ENCODE measurements at regions not wholly inside any gene's neighbourhood (a gene's known extent, or its start where the extent isn't known, plus 50 kb on each side); places are given as distances from the start of the nearest gene placed in this dataset.
"Not testable (repeated sequence)": the region's sequence is repeated elsewhere in the genome, so short reads cannot be mapped to it uniquely, and the experiment has no call there.

DNA sequence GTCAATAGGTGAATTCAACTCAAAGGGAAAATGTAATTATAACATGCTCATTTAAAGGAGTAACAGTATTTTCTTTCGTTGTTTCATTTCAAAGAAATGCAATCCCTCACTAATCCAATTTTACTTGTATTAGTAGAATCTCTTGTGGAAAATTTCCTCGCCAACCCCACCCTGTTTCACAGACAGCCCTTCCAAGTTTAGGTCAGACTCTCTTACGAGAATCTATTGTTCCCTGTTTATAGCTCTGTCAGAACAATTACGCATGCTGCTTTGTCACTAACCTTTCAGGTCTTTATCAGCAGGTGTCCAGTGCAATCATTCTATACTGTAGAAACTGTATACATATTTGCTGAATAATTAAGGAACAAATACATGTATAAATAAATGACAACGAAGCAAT, 657.8 kb upstream of the LINC00305 start:
- Mint-ChIP-seq H3K27me3 (ENCODE audit: low read depth) (no peaks in the 10 kb centered on the region), H3K36me3 (ENCODE audit: low read depth) (no peaks in the 10 kb centered on the region), H3K4me1 (ENCODE audit: low read depth) (no peaks in the 10 kb centered on the region), H3K9me3 (peaks cover 28% of the 10 kb centered on the region), H3K4me3 (no peak overlapping the region), H3K27ac (no peak overlapping the region)
- DNase-seq (ENCODE audit: low spot score) = no peak

DNA sequence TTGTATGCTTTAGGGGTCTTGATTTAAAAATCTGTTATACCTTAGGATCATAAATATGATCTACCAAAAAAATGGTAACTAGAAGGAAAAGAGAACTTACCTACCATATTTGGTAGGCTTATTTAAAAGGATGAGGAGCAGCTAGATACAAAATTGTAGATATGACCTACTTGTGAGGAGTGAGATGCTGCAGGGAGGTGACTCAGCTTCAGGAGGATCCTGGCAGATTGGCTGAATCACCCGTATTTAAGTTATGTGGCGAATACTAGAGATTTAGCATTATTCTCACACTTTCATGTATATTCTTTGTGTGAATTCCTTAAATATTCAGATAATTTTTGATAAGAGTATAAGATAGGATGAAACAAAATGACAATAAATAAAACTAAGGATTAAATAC, 657.3 kb upstream of the LINC00305 start:
- Mint-ChIP-seq H3K27me3 (ENCODE audit: low read depth) (no peaks in the 10 kb centered on the region), H3K9me3 (peaks cover 25% of the 10 kb centered on the region), H3K27ac (no peak overlapping the region), H3K36me3 (ENCODE audit: low read depth) (no peaks in the 10 kb centered on the region), H3K4me3 (no peak overlapping the region), H3K4me1 (ENCODE audit: low read depth) (no peaks in the 10 kb centered on the region)
- no peak for DNase-seq (ENCODE audit: low spot score)

DNA sequence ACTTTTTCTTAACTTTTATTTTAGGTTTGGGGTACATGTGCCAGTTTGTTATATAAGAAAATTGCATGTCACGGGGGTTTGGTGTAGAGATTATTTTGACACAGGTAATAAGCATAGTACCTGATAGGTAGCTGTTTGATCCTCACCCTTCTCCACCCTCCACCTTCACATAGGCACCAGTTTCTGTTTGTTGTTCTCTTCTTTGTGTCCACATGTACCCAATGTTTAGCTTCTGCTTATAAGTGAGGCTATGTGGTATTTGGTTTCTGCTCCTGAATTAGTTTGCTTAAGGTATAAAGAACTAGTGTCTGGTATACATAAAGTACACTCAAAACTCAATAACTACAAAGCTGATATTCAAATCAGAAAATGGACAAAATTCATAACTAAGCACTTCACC, 654.6 kb upstream of the LINC00305 start:
- DNase-seq (ENCODE audit: low spot score) = no peak
- no peak overlapping the region for H3K4me3 Mint-ChIP-seq
- H3K9me3 Mint-ChIP-seq = peaks cover 16% of the 10 kb centered on the region
- H3K4me1 Mint-ChIP-seq (ENCODE audit: low read depth) = no peaks in the 10 kb centered on the region
- no peaks in the 10 kb centered on the region for H3K27me3 Mint-ChIP-seq (ENCODE audit: low read depth)
- H3K27ac Mint-ChIP-seq = no peak overlapping the region
- H3K36me3 Mint-ChIP-seq (ENCODE audit: low read depth) = no peaks in the 10 kb centered on the region

DNA sequence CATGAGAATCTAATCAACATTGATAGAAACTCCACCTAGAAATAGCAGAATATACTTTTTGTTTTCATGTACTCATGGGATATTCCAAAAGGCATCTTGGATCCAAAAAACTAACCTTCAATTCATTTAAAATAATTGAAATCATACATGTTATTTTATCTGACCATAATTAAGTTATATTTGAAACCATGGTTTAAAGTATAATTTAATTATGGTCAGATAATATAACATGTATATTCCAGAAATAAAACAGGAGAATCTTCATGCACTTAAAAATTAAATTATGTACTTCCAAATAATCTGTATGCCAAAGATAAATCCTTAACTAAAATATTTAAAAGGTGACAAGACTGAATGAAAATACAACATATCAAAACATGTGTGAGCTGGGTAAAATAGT, 651.3 kb upstream of the LINC00305 start:
- Mint-ChIP-seq H3K4me3 (no peak overlapping the region), H3K36me3 (ENCODE audit: low read depth) (no peaks in the 10 kb centered on the region), H3K4me1 (ENCODE audit: low read depth) (no peaks in the 10 kb centered on the region), H3K27ac (no peak overlapping the region), H3K27me3 (ENCODE audit: low read depth) (no peaks in the 10 kb centered on the region), H3K9me3 (peaks cover 21% of the 10 kb centered on the region)
- no peak for DNase-seq (ENCODE audit: low spot score)

DNA sequence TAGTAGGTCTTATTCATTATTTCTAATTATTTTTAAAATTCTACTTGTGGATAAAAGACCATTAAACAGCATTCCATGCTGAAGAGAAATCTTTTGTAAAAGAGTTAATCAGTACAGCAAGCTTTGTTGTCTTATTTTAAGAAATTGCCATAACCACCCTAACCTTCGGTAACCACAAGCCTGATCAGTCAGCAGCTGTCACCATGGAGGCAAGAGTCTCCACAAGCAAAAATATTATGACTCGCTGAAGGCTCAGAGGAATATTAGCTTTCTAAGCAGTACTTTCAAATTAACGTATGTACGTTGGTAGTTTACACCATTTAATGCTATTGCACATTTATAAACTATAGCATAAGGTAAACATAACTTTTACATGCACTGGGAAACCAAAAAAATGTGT, 650.5 kb upstream of the LINC00305 start:
- H3K36me3 Mint-ChIP-seq (ENCODE audit: low read depth) = no peaks in the 10 kb centered on the region
- H3K4me1 Mint-ChIP-seq (ENCODE audit: low read depth) = no peaks in the 10 kb centered on the region
- H3K9me3 Mint-ChIP-seq = peaks cover 16% of the 10 kb centered on the region
- DNase-seq (ENCODE audit: low spot score) = no peak
- no peaks in the 10 kb centered on the region for H3K27me3 Mint-ChIP-seq (ENCODE audit: low read depth)
- H3K27ac Mint-ChIP-seq = no peak overlapping the region
- H3K4me3 Mint-ChIP-seq = no peak overlapping the region

DNA sequence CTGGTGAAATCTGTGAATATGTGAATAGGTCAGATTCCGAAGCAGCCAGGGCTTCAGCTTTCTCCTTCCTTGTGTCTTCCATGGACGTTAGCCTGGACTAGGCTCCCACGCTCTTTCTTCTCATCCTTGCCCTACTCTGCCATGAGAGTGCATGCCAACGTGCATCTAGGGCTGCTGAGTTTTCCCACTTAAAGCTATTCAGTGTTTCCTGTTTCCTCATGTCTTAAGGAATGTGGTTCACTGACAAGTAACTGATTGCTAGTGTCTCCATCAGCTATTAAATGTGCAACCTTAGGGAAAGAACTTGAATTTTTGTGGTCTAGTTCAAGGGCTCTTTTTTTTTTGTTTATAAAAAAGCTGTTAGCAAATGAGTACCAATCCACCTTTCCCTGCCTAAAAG, 642.3 kb upstream of the LINC00305 start:
- no peak overlapping the region for H3K27ac Mint-ChIP-seq
- DNase-seq (ENCODE audit: low spot score) = no peak
- H3K36me3 Mint-ChIP-seq (ENCODE audit: low read depth) = no peaks in the 10 kb centered on the region
- H3K9me3 Mint-ChIP-seq = peaks cover 26% of the 10 kb centered on the region
- no peak overlapping the region for H3K4me3 Mint-ChIP-seq
- no peaks in the 10 kb centered on the region for H3K27me3 Mint-ChIP-seq (ENCODE audit: low read depth)
- H3K4me1 Mint-ChIP-seq (ENCODE audit: low read depth) = no peaks in the 10 kb centered on the region

DNA sequence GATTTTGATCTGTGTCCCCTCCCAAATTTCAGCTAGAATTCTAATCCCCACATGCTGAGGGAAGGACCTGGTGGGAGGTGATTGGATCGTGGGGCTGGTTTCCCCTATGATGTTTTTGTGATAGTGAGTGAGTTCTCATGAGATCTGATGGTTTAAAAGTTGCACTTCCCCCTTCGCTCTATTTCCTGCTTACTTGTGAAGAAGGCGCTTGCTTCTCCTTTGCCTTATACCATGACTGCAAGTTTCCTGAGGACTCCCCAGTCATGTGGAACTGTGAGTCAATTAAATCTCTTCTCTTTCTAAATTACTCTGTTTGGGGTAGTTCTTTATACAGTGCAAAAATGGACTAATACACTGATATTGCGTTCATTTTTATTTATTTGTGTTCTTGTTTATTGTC, 636.8 kb upstream of the LINC00305 start:
- H3K27me3 Mint-ChIP-seq (ENCODE audit: low read depth) = no peaks in the 10 kb centered on the region
- no peak for DNase-seq (ENCODE audit: low spot score)
- H3K9me3 Mint-ChIP-seq = peaks cover 31% of the 10 kb centered on the region
- H3K4me1 Mint-ChIP-seq (ENCODE audit: low read depth) = no peaks in the 10 kb centered on the region
- no peak overlapping the region for H3K27ac Mint-ChIP-seq
- H3K36me3 Mint-ChIP-seq (ENCODE audit: low read depth) = no peaks in the 10 kb centered on the region
- no peak overlapping the region for H3K4me3 Mint-ChIP-seq

DNA sequence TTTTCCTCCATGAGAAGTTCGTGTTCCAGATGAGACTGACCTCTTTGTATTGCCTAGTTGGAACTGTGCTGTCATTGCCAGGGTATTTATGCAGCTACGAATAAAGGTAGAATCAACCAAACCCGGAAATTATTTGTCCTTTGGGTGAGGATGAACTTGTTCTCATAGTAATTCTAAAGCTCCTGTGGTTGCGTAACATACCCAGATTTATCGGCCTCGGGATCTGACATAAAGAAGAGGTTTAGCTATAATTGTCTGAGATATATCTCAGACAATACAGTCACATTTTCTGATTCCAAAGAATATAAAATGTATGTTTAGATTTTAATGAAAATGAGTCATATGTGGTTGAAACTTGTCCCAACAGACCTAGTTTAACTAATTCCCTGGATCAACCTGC, 628.7 kb upstream of the LINC00305 start:
- Mint-ChIP-seq H3K27me3 (ENCODE audit: low read depth) (no peaks in the 10 kb centered on the region), H3K9me3 (peaks cover 14% of the 10 kb centered on the region), H3K4me3 (no peak overlapping the region), H3K36me3 (ENCODE audit: low read depth) (no peaks in the 10 kb centered on the region), H3K4me1 (ENCODE audit: low read depth) (no peaks in the 10 kb centered on the region), H3K27ac (no peak overlapping the region)
- no peak for DNase-seq (ENCODE audit: low spot score)

DNA sequence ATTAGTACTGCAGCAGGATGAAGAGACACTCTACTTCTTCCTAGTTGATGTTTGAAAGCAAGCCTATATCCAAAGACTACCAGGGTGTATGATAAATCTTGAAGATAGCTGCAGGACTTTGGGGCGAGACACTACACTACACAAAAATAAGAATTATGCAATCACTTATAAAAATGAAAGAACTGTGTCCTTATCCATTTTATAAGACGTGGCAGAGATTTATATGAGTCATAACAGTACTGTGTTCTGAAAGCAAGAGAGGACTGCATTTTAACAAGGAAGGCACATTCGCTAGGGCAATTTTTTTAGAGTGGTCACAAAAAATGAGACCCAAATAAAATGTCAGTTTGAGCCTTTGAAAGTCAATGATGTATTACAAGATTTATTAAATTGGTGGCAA, 617.0 kb upstream of the LINC00305 start:
- H3K9me3 Mint-ChIP-seq = peaks cover 31% of the 10 kb centered on the region
- no peaks in the 10 kb centered on the region for H3K36me3 Mint-ChIP-seq (ENCODE audit: low read depth)
- H3K4me3 Mint-ChIP-seq = no peak overlapping the region
- DNase-seq (ENCODE audit: low spot score) = no peak
- H3K4me1 Mint-ChIP-seq (ENCODE audit: low read depth) = no peaks in the 10 kb centered on the region
- no peak overlapping the region for H3K27ac Mint-ChIP-seq
- H3K27me3 Mint-ChIP-seq (ENCODE audit: low read depth) = no peaks in the 10 kb centered on the region

DNA sequence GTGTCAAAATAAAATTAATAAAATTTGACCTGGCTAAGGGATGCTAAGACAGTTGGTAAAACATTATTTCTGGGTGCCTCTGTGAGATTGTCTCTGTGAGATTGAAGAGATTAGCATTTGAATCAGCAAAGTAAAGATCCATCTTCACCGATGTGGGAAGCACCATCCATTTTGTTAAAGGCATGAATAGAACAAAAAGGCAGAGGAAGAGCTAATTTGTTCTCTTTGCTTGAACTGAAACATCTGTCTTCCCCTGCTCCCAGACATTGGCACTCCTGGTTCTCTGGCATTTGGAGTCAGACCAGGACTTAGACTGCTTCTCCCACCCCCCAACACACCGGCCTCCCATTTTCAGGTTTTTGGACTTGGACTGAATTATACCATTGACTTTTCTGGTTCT, 603.8 kb upstream of the LINC00305 start:
- Mint-ChIP-seq H3K4me3 (no peak overlapping the region), H3K27me3 (ENCODE audit: low read depth) (no peaks in the 10 kb centered on the region), H3K27ac (no peak overlapping the region), H3K36me3 (ENCODE audit: low read depth) (no peaks in the 10 kb centered on the region), H3K9me3 (peaks cover 30% of the 10 kb centered on the region), H3K4me1 (ENCODE audit: low read depth) (no peaks in the 10 kb centered on the region)
- DNase-seq (ENCODE audit: low spot score) = no peak

DNA sequence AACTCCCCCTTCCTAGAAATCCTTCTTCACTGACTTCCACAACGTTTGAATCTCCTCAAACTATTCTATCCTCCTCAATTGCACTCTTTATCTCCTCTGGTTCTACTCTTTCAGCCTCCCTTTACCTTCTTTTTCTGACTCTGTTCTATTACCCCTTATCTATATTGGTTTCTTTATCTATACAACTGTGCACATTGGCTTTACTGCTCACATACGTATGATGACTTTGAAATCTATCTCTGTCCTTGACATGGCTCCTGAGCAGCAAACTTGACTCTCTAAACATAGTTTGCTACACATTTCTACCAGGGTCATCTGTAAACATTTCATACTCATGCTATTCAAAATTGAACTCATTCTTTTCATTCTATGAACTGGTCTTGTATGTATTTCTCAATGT, 601.0 kb upstream of the LINC00305 start:
- no peak overlapping the region for H3K27ac Mint-ChIP-seq

DNA sequence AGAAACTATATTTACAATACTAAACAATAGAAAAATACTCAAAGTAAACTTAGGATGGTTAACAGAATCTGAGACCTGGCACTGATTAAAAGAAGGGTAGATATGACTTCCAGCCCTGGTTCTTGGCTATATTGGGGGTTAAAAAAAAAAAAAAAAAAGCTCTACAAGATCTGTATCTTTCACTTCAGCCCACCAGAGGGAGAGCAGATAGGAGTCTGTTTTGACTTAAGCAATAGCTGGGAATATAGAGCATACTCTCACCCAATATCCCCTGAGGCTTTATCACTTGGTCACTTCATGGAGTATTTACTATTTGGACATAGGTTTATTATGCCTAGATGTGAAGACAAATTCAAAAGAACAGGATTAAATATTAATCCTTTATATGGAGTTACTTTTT, 598.9 kb upstream of the LINC00305 start:
- Mint-ChIP-seq H3K27ac (no peak overlapping the region), H3K4me1 (ENCODE audit: low read depth) (no peaks in the 10 kb centered on the region), H3K27me3 (ENCODE audit: low read depth) (no peaks in the 10 kb centered on the region), H3K9me3 (peaks cover 18% of the 10 kb centered on the region), H3K36me3 (ENCODE audit: low read depth) (no peaks in the 10 kb centered on the region), H3K4me3 (no peak overlapping the region)
- DNase-seq (ENCODE audit: low spot score) = no peak

More for the DNA sequence above, 601.0 kb upstream of the LINC00305 start:
- H3K4me3 Mint-ChIP-seq = no peak overlapping the region
- no peaks in the 10 kb centered on the region for H3K4me1 Mint-ChIP-seq (ENCODE audit: low read depth)
- no peak for DNase-seq (ENCODE audit: low spot score)
- no peaks in the 10 kb centered on the region for H3K27me3 Mint-ChIP-seq (ENCODE audit: low read depth)
- peaks cover 23% of the 10 kb centered on the region for H3K9me3 Mint-ChIP-seq
- no peaks in the 10 kb centered on the region for H3K36me3 Mint-ChIP-seq (ENCODE audit: low read depth)

DNA sequence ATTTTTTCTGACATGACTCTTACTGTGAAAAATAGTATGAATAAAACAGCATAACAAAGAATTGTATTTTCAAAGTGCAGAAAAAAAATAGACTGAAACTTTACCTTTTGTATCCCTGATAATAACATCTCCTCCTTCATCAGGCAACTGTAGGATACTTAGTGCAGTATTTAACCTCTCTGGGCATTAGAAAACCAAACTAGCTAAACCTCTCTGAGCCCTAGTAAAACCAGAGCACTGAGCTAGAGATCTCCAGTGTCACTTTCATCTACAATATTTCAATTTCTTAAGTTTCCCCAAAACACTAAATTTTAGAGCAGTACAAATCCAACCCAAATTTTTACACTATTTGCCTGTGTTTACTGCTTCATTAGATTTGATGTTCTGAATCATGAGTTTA, 594.0 kb upstream of the LINC00305 start:
- Mint-ChIP-seq H3K9me3 (peaks cover 3% of the 10 kb centered on the region), H3K27ac (no peak overlapping the region), H3K36me3 (ENCODE audit: low read depth) (no peaks in the 10 kb centered on the region), H3K27me3 (ENCODE audit: low read depth) (no peaks in the 10 kb centered on the region), H3K4me1 (ENCODE audit: low read depth) (no peaks in the 10 kb centered on the region), H3K4me3 (no peak overlapping the region)
- no peak for DNase-seq (ENCODE audit: low spot score)

DNA sequence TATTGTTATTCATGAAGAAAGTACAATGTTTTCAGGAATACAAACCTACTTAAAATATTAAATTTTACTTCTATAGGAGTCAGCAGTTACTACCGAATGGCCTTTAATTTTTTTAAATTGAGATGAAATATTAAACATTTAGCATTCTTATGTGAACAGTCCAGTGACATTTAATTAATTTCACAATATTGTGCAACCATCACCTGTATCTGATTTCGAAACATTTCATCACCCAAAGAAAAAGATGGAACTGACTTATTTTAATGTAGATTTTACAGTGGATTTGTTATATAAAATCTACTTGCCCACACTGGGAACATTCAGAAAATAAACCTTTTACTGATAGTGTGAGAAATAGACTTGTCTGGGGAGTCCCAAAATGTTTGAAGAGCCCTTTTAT, 585.2 kb upstream of the LINC00305 start:
- no peak for DNase-seq (ENCODE audit: low spot score)
- Mint-ChIP-seq H3K9me3 (peaks cover 30% of the 10 kb centered on the region), H3K4me3 (no peak overlapping the region), H3K27ac (no peak overlapping the region), H3K27me3 (ENCODE audit: low read depth) (no peaks in the 10 kb centered on the region), H3K4me1 (ENCODE audit: low read depth) (no peaks in the 10 kb centered on the region), H3K36me3 (ENCODE audit: low read depth) (no peaks in the 10 kb centered on the region)

DNA sequence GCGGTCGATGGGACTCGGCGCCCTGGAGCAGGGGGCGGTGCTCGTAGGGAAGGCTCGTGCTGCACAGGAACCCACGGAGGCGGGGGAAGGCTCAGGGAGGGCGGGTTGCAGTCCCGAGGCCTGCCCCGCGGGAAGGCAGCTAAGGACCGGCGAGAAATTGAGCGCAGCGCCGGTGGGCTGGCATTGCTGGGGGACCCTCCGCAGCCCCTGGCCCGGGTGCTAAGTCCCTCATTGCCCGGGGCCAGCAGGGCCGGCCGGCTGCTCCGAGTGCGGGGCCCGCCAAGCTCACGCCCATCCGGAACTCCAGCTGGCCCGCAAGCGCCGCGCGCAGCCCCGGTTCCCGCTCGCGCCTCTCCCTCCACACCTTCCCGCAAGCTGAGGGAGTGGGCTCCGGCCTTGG, 576.8 kb upstream of the LINC00305 start:
- H3K27ac Mint-ChIP-seq; DNase-seq (ENCODE audit: low spot score); H3K36me3 Mint-ChIP-seq (ENCODE audit: low read depth); H3K4me1 Mint-ChIP-seq (ENCODE audit: low read depth); H3K4me3 Mint-ChIP-seq; H3K27me3 Mint-ChIP-seq (ENCODE audit: low read depth): not testable (repeated sequence)
- peaks cover 33% of the 10 kb centered on the region for H3K9me3 Mint-ChIP-seq

Data from T-helper 2 cell treated with Interferon-gamma antibody and Interleukin-4, amounts not matched to agents 5 μg/mL and 100 μg/mL, for 36 hours (primary cell).